Fibroblast of lung (primary cell): ENCODE measurements at regions not wholly inside any gene's neighbourhood (a gene's known extent, or its start where the extent isn't known, plus 50 kb on each side); places are given as distances from the start of the nearest gene placed in this dataset.

Experiments used
- DNase-seq, 2 donors: peaks; one replicate each; pipeline versions ENCODE4 v3.0.0 to v3.0.0-alpha.2; 2010; ENCODE audit warnings: low read depth in 2 of 2
- H2AFZ ChIP-seq: 2 replicates; pipeline ENCODE4 v1.5.1; 2012; ENCODE audit warnings: low read length, control low read depth, inconsistent platforms
- H3K27ac ChIP-seq: 2 replicates; pipeline ENCODE4 v1.5.1; 2011; ENCODE audit warnings: low read length, control low read depth; ENCODE audit not compliant: insufficient read depth
- H3K27me3 ChIP-seq: 2 replicates; pipeline ENCODE4 v1.5.1; 2011; ENCODE audit warnings: mild to moderate bottlenecking, low read length; ENCODE audit not compliant: control insufficient read depth, insufficient read depth
- H3K36me3 ChIP-seq: 2 replicates; pipeline ENCODE4 v1.5.1; 2011; ENCODE audit warnings: low read length; ENCODE audit not compliant: control insufficient read depth, insufficient read depth
- H3K4me1 ChIP-seq: 2 replicates; pipeline ENCODE4 v1.5.1; 2011; ENCODE audit warnings: low read length; ENCODE audit not compliant: control insufficient read depth, insufficient read depth; ENCODE audit errors: extremely low read depth
- H3K4me2 ChIP-seq: 2 replicates; pipeline ENCODE4 v1.5.1; 2011; ENCODE audit warnings: low read length, control low read depth; ENCODE audit not compliant: insufficient read depth; ENCODE audit errors: extremely low read depth
- H3K4me3 ChIP-seq, 4 experiments: fragments of 200-600 bp in 1 of 4; sonication (generic) in 1 of 4; replicated peaks in 1 of 4; 2 replicates each; pipeline ENCODE4 v1.5.1; 2011 to 2016; ENCODE audit warnings: low read length in 4 of 4, low read depth in 3 of 4, mild to moderate bottlenecking in 3 of 4, control low read depth in 2 of 4, inconsistent platforms in 1 of 4, mixed read lengths in 1 of 4; ENCODE audit not compliant: insufficient read depth in 1 of 4; ENCODE audit errors: control extremely low read depth in 1 of 4
- H3K79me2 ChIP-seq: 2 replicates; pipeline ENCODE4 v1.5.1; 2012; ENCODE audit warnings: mild to moderate bottlenecking, low read length, inconsistent platforms; ENCODE audit not compliant: control insufficient read depth, insufficient read depth
- H3K9ac ChIP-seq: 2 replicates; pipeline ENCODE4 v1.5.1; 2011; ENCODE audit warnings: mild to moderate bottlenecking, low read length, control low read depth; ENCODE audit not compliant: insufficient read depth
- H3K9me3 ChIP-seq: 2 replicates; pipeline ENCODE4 v1.5.1; 2012; ENCODE audit warnings: low read depth, low read length; ENCODE audit not compliant: control insufficient read depth, insufficient read depth
- H4K20me1 ChIP-seq: 2 replicates; pipeline ENCODE4 v1.5.1; 2011; ENCODE audit warnings: low read length; ENCODE audit not compliant: control insufficient read depth, insufficient read depth; ENCODE audit errors: extremely low read depth
- EZH2 ChIP-seq: IDR thresholded peaks from 2 replicates; pipeline ENCODE4 v1.5.1; 2012; ENCODE audit warnings: low read length, control low read depth, mild to moderate bottlenecking; ENCODE audit errors: missing control alignments
- TF ChIP-seq, protein P1 (sequence below), 2 donors: IDR thresholded peaks in 1 of 2; conservative IDR thresholded peaks in 1 of 2; 1 replicate in 1 of 2; 2 replicates in 1 of 2; pipeline ENCODE4 v1.5.1; 2011 to 2012; ENCODE audit warnings: low read length in 2 of 2, control low read depth in 1 of 2, inconsistent platforms in 1 of 2, low read depth in 1 of 2, mild to moderate bottlenecking in 1 of 2

DNA sequence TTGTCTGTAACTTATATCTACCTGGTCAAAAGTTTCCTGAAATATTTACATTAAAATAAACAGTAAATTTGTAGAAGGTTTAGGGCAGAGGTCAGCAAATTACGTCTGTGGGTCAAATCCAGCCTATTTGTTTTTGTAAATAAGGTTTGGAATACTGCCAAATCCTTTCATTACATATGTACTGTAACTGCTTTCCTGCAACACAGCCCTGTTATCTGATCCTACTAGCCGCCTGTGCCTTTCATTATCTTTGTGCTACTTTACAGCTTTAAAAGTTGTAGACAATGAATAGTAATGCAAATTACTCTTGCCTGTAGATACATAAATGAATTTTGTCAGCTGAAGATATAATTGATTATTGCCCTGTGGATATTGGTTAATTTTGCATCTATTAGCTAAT lies 369.6 kb upstream of the SLC7A11 start:
- no peak for TF ChIP-seq EZH2
- TF ChIP-seq, protein P1, sequence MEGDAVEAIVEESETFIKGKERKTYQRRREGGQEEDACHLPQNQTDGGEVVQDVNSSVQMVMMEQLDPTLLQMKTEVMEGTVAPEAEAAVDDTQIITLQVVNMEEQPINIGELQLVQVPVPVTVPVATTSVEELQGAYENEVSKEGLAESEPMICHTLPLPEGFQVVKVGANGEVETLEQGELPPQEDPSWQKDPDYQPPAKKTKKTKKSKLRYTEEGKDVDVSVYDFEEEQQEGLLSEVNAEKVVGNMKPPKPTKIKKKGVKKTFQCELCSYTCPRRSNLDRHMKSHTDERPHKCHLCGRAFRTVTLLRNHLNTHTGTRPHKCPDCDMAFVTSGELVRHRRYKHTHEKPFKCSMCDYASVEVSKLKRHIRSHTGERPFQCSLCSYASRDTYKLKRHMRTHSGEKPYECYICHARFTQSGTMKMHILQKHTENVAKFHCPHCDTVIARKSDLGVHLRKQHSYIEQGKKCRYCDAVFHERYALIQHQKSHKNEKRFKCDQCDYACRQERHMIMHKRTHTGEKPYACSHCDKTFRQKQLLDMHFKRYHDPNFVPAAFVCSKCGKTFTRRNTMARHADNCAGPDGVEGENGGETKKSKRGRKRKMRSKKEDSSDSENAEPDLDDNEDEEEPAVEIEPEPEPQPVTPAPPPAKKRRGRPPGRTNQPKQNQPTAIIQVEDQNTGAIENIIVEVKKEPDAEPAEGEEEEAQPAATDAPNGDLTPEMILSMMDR (conservative IDR thresholded peaks at IDR 0.05 in 1 of 2, IDR thresholded peaks at IDR 0.05 in 1 of 2; ENCODE audit: low read depth in 1 of 2, low read length in 2 of 2): no peak
- Histone ChIP-seq H2AFZ (no peak overlapping the region), H3K9ac (no peak overlapping the region), H4K20me1 (no peaks in the 10 kb centered on the region), H3K27ac (no peak overlapping the region), H3K4me1 (no peaks in the 10 kb centered on the region), H3K4me3 (no peak overlapping the region), H3K79me2 (no peaks in the 10 kb centered on the region), H3K4me2 (no peak overlapping the region), H3K27me3 (no peaks in the 10 kb centered on the region), H3K9me3 (no peaks in the 10 kb centered on the region), H3K36me3 (no peaks in the 10 kb centered on the region)
- DNase-seq: no peak

GRCh38 chr4:138611017-138611416 lies 368.9 kb upstream of the SLC7A11 start:
- H3K4me3 ChIP-seq: no peak overlapping the region

DNA sequence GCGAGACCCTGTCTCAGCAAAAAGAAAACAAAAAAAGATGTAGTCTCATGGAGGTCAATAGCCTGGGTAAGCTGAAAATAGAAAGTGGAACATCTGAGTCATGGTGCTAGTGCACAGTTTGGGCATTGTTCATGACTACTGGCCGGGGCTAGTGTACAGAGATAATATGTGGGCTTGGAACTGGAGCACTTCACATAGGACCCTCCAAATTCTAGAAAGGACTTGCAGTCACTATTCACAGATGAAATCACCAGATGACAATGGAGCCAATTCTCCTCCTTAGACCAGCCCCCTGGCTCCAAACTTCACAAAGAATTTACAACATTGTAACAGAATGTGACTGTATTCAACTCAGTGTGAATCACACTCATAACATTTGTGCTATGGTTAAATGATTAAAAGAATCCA lies 367.8 kb upstream of the SLC7A11 start:
- Histone ChIP-seq H3K4me3 (no peak overlapping the region), H3K4me1 (no peaks in the 10 kb centered on the region), H2AFZ (no peak overlapping the region), H3K27me3 (no peaks in the 10 kb centered on the region), H3K27ac (no peak overlapping the region), H3K9ac (no peak overlapping the region), H3K4me2 (peak overlapping the region; percentile 1), H3K9me3 (no peaks in the 10 kb centered on the region), H3K36me3 (no peaks in the 10 kb centered on the region), H3K79me2 (no peaks in the 10 kb centered on the region), H4K20me1 (no peaks in the 10 kb centered on the region)
- TF ChIP-seq EZH2: no peak
- DNase-seq: peak; percentile 62 to 95

More at GRCh38 chr4:138611017-138611416, 368.9 kb upstream of the SLC7A11 start:
- Histone ChIP-seq H3K27ac (no peak overlapping the region), H3K4me1 (no peaks in the 10 kb centered on the region), H4K20me1 (no peaks in the 10 kb centered on the region), H3K9ac (no peak overlapping the region), H2AFZ (no peak overlapping the region), H3K79me2 (no peaks in the 10 kb centered on the region), H3K36me3 (no peaks in the 10 kb centered on the region), H3K4me2 (no peak overlapping the region), H3K9me3 (no peaks in the 10 kb centered on the region), H3K27me3 (no peaks in the 10 kb centered on the region)
- no peak for DNase-seq
- TF ChIP-seq EZH2: no peak
- TF ChIP-seq, protein P1 (conservative IDR thresholded peaks at IDR 0.05 in 1 of 2, IDR thresholded peaks at IDR 0.05 in 1 of 2; ENCODE audit: low read depth in 1 of 2, low read length in 2 of 2): no peak

DNA sequence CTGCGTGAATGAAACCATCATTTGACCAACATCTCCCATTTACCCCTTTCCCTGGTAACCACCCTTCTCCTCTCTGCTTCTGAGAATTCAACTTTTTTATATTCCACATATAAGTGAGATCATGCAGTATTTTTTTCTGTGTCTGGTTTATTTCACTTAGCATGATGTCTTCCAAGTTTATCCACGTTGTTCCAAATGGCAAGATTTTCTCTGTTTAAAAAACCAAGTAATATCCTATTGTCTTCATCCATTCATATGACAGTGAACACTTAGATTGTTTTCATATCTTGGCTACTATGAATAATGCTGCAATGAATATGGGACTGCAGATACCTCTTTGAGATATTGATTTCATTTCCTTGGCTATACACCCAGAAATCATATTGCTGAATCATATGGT lies 362.4 kb upstream of the SLC7A11 start:
- no peak for DNase-seq
- TF ChIP-seq EZH2: no peak
- TF ChIP-seq, protein P1 (conservative IDR thresholded peaks at IDR 0.05 in 1 of 2, IDR thresholded peaks at IDR 0.05 in 1 of 2; ENCODE audit: low read depth in 1 of 2, low read length in 2 of 2): no peak
- no peaks in the 10 kb centered on the region for H3K36me3 ChIP-seq

More for the DNA sequence above, 362.4 kb upstream of the SLC7A11 start:
- Histone ChIP-seq H3K4me3 (no peak overlapping the region), H3K27ac (no peak overlapping the region), H3K79me2 (no peaks in the 10 kb centered on the region), H2AFZ (no peak overlapping the region), H3K4me1 (no peaks in the 10 kb centered on the region), H4K20me1 (no peaks in the 10 kb centered on the region), H3K27me3 (no peaks in the 10 kb centered on the region), H3K9me3 (no peaks in the 10 kb centered on the region), H3K4me2 (no peak overlapping the region), H3K9ac (no peak overlapping the region)
